ENCODE measurements at regions not wholly inside any gene's neighbourhood (a gene's known extent, or its start where the extent isn't known, plus 50 kb on each side); places are given as distances from the start of the nearest gene placed in this dataset.

DNA sequence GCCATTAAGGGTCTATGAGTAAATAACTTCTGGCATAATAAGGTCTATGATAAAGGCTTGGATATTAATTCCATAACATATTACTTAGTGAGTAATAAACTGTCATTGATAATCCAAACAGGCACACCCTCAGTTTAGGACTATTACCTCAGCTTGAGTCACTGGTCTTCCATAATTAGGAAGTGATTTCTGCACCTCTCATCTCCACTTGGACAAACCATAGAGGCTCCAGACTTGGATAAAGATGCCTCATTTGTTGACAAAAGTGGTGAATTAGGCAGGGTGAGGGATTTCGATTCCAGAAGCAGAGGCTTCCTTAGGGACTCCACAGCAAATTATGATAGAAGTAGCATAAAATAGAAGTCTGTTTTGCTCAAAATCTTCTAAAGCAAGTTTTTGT, 127.5 kb upstream of the MTAP start:
- TF ChIP-seq, protein P1, sequence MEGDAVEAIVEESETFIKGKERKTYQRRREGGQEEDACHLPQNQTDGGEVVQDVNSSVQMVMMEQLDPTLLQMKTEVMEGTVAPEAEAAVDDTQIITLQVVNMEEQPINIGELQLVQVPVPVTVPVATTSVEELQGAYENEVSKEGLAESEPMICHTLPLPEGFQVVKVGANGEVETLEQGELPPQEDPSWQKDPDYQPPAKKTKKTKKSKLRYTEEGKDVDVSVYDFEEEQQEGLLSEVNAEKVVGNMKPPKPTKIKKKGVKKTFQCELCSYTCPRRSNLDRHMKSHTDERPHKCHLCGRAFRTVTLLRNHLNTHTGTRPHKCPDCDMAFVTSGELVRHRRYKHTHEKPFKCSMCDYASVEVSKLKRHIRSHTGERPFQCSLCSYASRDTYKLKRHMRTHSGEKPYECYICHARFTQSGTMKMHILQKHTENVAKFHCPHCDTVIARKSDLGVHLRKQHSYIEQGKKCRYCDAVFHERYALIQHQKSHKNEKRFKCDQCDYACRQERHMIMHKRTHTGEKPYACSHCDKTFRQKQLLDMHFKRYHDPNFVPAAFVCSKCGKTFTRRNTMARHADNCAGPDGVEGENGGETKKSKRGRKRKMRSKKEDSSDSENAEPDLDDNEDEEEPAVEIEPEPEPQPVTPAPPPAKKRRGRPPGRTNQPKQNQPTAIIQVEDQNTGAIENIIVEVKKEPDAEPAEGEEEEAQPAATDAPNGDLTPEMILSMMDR (conservative IDR thresholded peaks at IDR 0.05) = no peak
- H2BK15ac ChIP-seq (ENCODE audit: low read depth, low read length) = no peak overlapping the region
- no peak for DNase-seq
- H3K9me3 Mint-ChIP-seq = no peaks in the 10 kb centered on the region
- no peak overlapping the region for H2BK20ac ChIP-seq (ENCODE audit: low read depth, low read length, poor library complexity, severe bottlenecking)
- peaks cover 7 to 8% of the 10 kb centered on the region in 2 experiments; a peak in 3 of 4 replicates for H3K4me1 Mint-ChIP-seq
- no peaks in the 10 kb centered on the region for H3K79me1 ChIP-seq (ENCODE audit: insufficient read depth, low read depth, low read length, poor library complexity, severe bottlenecking)
- H3K4ac ChIP-seq (ENCODE audit: low read depth, low read length) = no peak overlapping the region
- H3K27me3 ChIP-seq (ENCODE audit: insufficient read depth, low read length) = no peaks in the 10 kb centered on the region
- WGBS (ENCODE audit: extremely low coverage, insufficient read length, low lambda C conversion rate) = no CpG with 5 or more reads among the region's 1 CpG
- no peak overlapping the region for H3K27ac ChIP-seq (ENCODE audit: insufficient read length, low read depth, low read length)
- no peaks in the 10 kb centered on the region for H3K4me1 ChIP-seq (ENCODE audit: insufficient read depth, low read length)
- H3K4me3 Mint-ChIP-seq = no peak overlapping the region
- H3K27ac Mint-ChIP-seq = no peak overlapping the region
- H3K14ac ChIP-seq (ENCODE audit: insufficient read depth, low read length) = no peak overlapping the region
- H3K56ac ChIP-seq (ENCODE audit: insufficient read length, low read depth, low read length) = no peak overlapping the region
- no peak overlapping the region for H4K8ac ChIP-seq (replicated peaks; ENCODE audit: insufficient read length, low read depth, low read length)
- no peak overlapping the region for H2BK5ac ChIP-seq (ENCODE audit: insufficient read length, low read length)
- H2AFZ ChIP-seq (ENCODE audit: low read length) = no peak overlapping the region
- no peak overlapping the region for H4K91ac ChIP-seq (ENCODE audit: insufficient read length, low read depth, low read length)
- H3K36me3 Mint-ChIP-seq (ENCODE audit: insufficient read depth in 1 of 3, low read depth in 3 of 3) = no peaks in the 10 kb centered on the region
- H3K4me2 ChIP-seq (ENCODE audit: insufficient read depth, insufficient read length, low read length) = no peak overlapping the region
- no peaks in the 10 kb centered on the region for H3K23me2 ChIP-seq (ENCODE audit: insufficient read length, low read depth, low read length, poor library complexity, severe bottlenecking)
- H4K20me1 ChIP-seq (ENCODE audit: control insufficient read depth, insufficient read depth, insufficient read length) = no peaks in the 10 kb centered on the region
- no peak overlapping the region for H2BK12ac ChIP-seq (ENCODE audit: insufficient read length, low read depth, low read length)
- no peak overlapping the region for H3T11ph ChIP-seq (ENCODE audit: low read length)
- H2AK5ac ChIP-seq (ENCODE audit: insufficient read length, low read length) = no peak overlapping the region
- H4K5ac ChIP-seq (ENCODE audit: insufficient read length, low read depth, low read length) = no peak overlapping the region
- H2BK120ac ChIP-seq (ENCODE audit: low read depth, low read length, poor library complexity, severe bottlenecking) = no peak overlapping the region
- no peak overlapping the region for H3K23ac ChIP-seq (ENCODE audit: insufficient read length, low read depth, low read length)
- no peak overlapping the region for H3K9ac ChIP-seq (ENCODE audit: extremely low read depth, insufficient read length, low read length)
- no peak overlapping the region for H3K18ac ChIP-seq (ENCODE audit: insufficient read length, low read depth, low read length)
- peaks cover 1% of the 10 kb centered on the region; the same call in 1 of the 2 replicates for H3K27me3 Mint-ChIP-seq (ENCODE audit: low read depth)
- no peaks in the 10 kb centered on the region for H3K9me3 ChIP-seq (ENCODE audit: control insufficient read depth, low read depth, low read length)
- no peaks in the 10 kb centered on the region for H3K79me2 ChIP-seq (ENCODE audit: insufficient read depth, low read length)

All from H9 (cell line).